ENCODE measurements at regions not wholly inside any gene's neighbourhood (a gene's known extent, or its start where the extent isn't known, plus 50 kb on each side); places are given as distances from the start of the nearest gene placed in this dataset.

DNA sequence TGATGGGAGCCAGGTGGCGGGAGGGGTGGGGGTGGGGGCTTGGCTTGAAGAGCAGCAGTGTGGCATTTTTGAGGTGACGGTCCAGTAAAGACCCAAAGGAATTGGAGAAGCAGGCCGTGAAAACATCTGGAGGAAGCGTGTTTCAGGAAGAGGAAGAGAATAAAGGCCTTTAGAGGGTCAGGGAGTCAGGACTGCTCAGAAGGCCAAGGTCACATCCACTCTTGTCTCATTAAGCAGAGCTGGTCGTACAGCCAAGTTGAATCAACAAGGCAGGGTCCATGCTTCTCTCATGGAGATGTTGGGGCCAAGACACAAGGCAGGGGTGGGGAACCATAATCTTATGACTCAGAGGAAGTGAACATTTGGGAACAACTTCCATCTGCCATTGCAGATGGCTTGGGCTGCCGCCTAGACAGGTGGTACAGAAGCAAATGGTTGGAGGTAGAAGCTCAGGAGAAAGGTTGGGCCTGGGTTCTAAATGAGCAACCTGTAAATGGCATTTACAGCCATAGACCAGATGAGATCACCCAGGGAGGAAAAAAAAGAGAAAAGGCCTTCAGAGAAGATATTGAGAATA is 179.6 kb downstream of the TTLL2 start:
- no peak overlapping the region for H3K4me3 ChIP-seq (replicated peaks; ENCODE audit: low read depth, low read length)
- TF ChIP-seq, protein P1, sequence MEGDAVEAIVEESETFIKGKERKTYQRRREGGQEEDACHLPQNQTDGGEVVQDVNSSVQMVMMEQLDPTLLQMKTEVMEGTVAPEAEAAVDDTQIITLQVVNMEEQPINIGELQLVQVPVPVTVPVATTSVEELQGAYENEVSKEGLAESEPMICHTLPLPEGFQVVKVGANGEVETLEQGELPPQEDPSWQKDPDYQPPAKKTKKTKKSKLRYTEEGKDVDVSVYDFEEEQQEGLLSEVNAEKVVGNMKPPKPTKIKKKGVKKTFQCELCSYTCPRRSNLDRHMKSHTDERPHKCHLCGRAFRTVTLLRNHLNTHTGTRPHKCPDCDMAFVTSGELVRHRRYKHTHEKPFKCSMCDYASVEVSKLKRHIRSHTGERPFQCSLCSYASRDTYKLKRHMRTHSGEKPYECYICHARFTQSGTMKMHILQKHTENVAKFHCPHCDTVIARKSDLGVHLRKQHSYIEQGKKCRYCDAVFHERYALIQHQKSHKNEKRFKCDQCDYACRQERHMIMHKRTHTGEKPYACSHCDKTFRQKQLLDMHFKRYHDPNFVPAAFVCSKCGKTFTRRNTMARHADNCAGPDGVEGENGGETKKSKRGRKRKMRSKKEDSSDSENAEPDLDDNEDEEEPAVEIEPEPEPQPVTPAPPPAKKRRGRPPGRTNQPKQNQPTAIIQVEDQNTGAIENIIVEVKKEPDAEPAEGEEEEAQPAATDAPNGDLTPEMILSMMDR (IDR thresholded peaks at IDR 0.05; ENCODE audit: low read length, missing control alignments): no peak
- no peak for DNase-seq (ENCODE audit: low read depth)

DNA sequence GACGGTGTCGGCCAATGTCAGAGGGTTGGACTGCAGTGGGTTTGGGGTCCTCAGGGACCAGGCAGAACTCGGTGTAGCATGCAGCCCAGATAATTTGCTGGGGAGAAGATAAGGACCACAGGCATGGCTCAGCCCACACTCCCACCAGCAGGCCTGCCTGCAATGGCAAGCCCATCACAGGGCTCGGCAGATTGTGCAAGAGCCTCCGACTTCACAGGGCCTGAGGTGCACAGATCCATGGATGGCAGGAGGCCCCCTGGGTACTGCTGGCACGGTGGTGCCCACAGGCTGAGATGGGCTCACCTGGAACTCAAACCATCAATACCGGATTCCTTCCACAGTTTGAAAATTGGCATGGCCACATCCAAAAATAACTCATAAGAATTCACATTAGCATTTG is 180.3 kb downstream of the TTLL2 start:
- TF ChIP-seq, protein P1 (IDR thresholded peaks at IDR 0.05; ENCODE audit: low read length, missing control alignments): no peak
- no peak for DNase-seq (ENCODE audit: low read depth)
- no peak overlapping the region for H3K4me3 ChIP-seq (replicated peaks; ENCODE audit: low read depth, low read length)

DNA sequence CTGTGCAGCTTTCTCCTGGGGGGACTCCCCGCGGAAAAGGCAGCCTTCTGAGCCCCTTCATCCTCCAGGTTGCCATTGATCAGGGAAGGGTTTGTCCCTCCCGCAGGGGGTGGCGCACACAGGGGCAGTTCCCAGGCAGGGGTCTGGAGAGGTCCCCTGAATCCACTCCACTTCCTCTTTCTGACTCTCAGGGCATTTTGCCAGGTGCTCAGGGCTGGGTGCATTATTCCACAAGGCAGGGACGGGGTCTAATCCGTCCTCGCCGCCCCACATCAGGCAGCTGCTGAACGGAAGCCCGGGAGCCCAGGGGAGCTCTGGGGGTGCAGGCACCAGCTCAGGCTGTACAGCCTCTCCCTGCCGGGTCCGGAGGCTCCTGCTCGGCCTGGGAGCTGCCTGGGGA is 180.9 kb downstream of the TTLL2 start:
- no peak for DNase-seq (ENCODE audit: low read depth)
- TF ChIP-seq, protein P1 (IDR thresholded peaks at IDR 0.05; ENCODE audit: low read length, missing control alignments): no peak
- no peak overlapping the region for H3K4me3 ChIP-seq (replicated peaks; ENCODE audit: low read depth, low read length)

DNA sequence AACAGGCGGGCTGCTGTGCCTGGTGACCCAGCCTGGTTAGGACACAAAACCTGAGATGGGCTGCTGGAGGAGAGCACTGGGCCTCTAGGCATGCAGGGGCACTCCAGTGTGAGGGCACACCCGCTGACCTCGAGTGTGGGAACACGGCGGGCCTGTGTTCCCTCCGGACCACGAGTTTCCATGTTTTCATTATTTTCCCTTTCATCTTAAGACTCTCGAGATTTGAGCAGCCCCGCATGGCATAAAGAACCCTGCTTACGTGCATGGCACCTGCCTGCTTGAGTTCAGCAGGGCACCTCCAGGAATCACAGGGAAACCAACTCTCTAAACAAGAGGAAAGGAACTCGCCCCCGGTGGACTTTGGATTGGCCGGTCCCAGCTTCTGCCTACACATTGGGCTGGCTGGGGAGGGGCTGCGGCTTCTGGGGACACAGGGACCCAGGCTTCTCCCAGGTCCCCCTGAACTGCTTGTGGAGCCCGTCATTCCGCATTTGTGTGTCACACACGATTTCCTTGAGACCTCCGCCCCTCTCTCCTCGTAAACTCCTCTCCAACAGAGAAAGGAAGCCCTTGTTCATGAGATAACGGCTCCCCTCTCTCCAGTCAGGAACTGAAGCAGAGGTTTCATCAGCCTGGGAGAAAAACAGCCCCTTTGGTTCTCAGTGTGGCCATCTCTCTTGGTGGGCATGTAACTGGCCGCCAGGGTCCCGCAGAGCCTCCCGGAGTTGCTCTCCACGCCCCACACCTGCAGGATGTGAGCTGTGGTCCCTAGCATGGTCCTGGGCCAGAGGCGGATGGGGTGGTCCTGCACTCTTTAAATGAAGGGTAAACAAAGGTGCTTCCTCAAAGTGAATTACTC is 181.8 kb downstream of the TTLL2 start:
- DNase-seq (ENCODE audit: low read depth): no peak
- no peak overlapping the region for H3K4me3 ChIP-seq (replicated peaks; ENCODE audit: low read depth, low read length)
- TF ChIP-seq, protein P1 (IDR thresholded peaks at IDR 0.05; ENCODE audit: low read length, missing control alignments): no peak

DNA sequence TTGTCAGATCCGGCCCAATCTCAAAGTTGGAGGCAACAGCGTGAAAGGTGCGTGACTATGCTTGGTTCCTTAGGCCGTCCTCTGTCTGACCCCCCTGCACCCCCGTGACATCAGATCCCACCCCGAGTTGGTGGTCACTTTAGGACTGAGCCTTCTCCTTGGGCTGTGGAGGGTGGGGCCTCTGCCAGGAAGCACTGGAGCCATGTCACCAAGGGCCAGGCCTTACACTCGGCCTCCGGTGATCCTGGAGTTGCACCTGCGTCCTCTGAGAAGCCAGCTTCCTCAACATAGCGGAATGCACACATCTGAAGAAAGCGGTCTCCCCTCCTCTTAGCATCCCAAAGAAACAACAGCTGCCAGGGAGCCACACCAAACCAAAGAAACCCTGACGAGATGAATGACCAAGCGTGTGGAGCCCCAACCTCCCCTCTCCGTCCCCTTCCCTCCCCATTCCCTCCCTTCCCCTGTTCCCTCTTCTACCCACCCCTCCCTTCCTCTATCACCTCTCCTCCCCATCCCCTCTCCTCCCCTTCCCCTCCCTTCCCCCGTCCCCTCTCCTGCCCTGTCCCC is 182.6 kb downstream of the TTLL2 start:
- DNase-seq (ENCODE audit: low read depth): no peak
- TF ChIP-seq, protein P1 (IDR thresholded peaks at IDR 0.05; ENCODE audit: low read length, missing control alignments): no peak
- no peak overlapping the region for H3K4me3 ChIP-seq (replicated peaks; ENCODE audit: low read depth, low read length)

DNA sequence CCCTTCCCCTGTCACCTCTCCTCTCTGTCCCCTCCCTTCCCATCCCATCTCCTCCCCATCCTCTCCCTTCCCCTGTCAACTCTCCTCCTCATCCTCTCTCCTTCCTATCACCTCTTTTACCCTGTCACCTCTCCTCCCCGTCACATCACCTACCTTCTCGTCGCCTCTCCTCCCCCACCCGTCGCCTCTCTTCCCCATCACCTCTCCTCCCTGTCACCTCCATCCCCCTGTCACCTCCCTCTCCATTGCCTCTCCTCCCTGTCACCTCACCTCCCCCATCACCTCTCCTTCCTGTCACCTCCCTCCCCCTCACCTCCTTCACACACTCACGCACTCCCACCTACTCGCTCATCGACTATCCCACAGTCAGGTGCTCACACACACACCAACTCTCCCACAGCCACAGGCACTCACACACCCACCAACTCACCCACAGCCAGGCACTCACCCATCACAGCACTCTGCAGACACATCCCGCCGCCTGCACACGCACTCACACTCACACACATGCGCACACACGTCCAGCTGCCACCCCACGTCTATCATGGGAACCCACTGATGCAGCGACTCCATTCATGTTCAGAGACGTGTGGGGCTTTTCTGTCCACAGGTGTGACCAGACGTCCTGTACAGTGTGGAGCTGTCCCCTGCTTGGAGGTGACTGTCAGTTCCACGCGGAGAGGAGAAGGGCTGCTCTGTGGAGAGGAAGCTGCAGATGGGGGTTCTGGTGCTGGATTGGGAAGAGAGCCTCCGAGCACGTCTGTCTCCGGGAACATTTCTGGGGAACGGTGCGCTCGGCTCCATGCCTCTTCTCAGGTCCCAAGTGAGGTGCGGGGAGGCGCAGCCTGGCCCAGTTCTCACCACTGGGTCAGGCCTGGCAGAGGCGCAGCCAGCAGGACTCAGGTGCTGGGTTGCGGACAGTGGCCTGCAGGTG is 184.3 kb downstream of the TTLL2 start:
- H3K4me3 ChIP-seq (replicated peaks; ENCODE audit: low read depth, low read length): no peak overlapping the region
- no peak for DNase-seq (ENCODE audit: low read depth)
- TF ChIP-seq, protein P1 (IDR thresholded peaks at IDR 0.05; ENCODE audit: low read length, missing control alignments): no peak

Data from fibroblast of pulmonary artery (primary cell).